H9 (cell line): ENCODE measurements at regions not wholly inside any gene's neighbourhood (a gene's known extent, or its start where the extent isn't known, plus 50 kb on each side); places are given as distances from the start of the nearest gene placed in this dataset.

ENCODE experiments used
- DNase-seq: peaks from one replicate; pipeline ENCODE4 v3.0.0-alpha.2; 2017
- H2AFZ ChIP-seq: one replicate; pipeline ENCODE4 v1.6.1; 2013; ENCODE audit warnings: mild to moderate bottlenecking, low read length, control low read depth, moderate library complexity
- H2AK5ac ChIP-seq: 2 replicates; pipeline ENCODE4 v1.6.1; 2013; ENCODE audit warnings: low read length, control low read depth, mixed read lengths; ENCODE audit not compliant: insufficient read length
- H2BK120ac ChIP-seq: one replicate; pipeline ENCODE4 v1.6.1; 2013; ENCODE audit warnings: low read depth, mild to moderate bottlenecking, low read length, control low read depth, inconsistent platforms; ENCODE audit not compliant: poor library complexity, severe bottlenecking
- H2BK12ac ChIP-seq: 2 replicates; pipeline ENCODE4 v1.6.1; 2013; ENCODE audit warnings: low read length, control low read depth, mixed read lengths, low read depth; ENCODE audit not compliant: insufficient read length
- H2BK15ac ChIP-seq: 2 replicates; pipeline ENCODE4 v1.6.1; 2013; ENCODE audit warnings: low read depth, low read length, control low read depth
- H2BK20ac ChIP-seq: one replicate; pipeline ENCODE4 v1.6.1; 2013; ENCODE audit warnings: low read depth, mild to moderate bottlenecking, low read length, control low read depth, inconsistent platforms; ENCODE audit not compliant: poor library complexity, severe bottlenecking
- H2BK5ac ChIP-seq: 2 replicates; pipeline ENCODE4 v1.6.1; 2013; ENCODE audit warnings: low read length, control low read depth, mixed read lengths; ENCODE audit not compliant: insufficient read length
- H3K14ac ChIP-seq: 2 replicates; pipeline ENCODE4 v1.6.1; 2013; ENCODE audit warnings: low read length, control low read depth; ENCODE audit not compliant: insufficient read depth
- H3K18ac ChIP-seq: 2 replicates; pipeline ENCODE4 v1.6.1; 2013; ENCODE audit warnings: low read depth, mild to moderate bottlenecking, mixed read lengths, low read length, control low read depth; ENCODE audit not compliant: insufficient read length
- H3K23ac ChIP-seq: 2 replicates; pipeline ENCODE4 v1.6.1; 2013; ENCODE audit warnings: low read length, control low read depth, mixed read lengths, low read depth; ENCODE audit not compliant: insufficient read length
- H3K23me2 ChIP-seq: 2 replicates; pipeline ENCODE4 v1.6.1; 2013; ENCODE audit warnings: low read depth, mild to moderate bottlenecking, mixed read lengths, low read length, control low read depth; ENCODE audit not compliant: insufficient read length, poor library complexity, severe bottlenecking
- H3K27ac ChIP-seq: 2 replicates; pipeline ENCODE4 v1.5.1; 2013; ENCODE audit warnings: low read length, control low read depth, mixed read lengths, low read depth; ENCODE audit not compliant: insufficient read length
- H3K27me3 ChIP-seq: 2 replicates; pipeline ENCODE4 v1.6.1; 2013; ENCODE audit warnings: low read length, control low read depth, inconsistent platforms; ENCODE audit not compliant: insufficient read depth
- H3K4ac ChIP-seq: 2 replicates; pipeline ENCODE4 v1.6.1; 2013; ENCODE audit warnings: low read depth, mild to moderate bottlenecking, control low read depth, inconsistent platforms, low read length, moderate library complexity
- H3K4me1 ChIP-seq: 2 replicates; pipeline ENCODE4 v1.6.1; 2013; ENCODE audit warnings: low read length, control low read depth, inconsistent platforms; ENCODE audit not compliant: insufficient read depth
- H3K4me2 ChIP-seq: 2 replicates; pipeline ENCODE4 v1.6.1; 2013; ENCODE audit warnings: low read length, control low read depth, mixed read lengths; ENCODE audit not compliant: insufficient read length, insufficient read depth
- H3K56ac ChIP-seq: 2 replicates; pipeline ENCODE4 v1.6.1; 2013; ENCODE audit warnings: low read depth, mild to moderate bottlenecking, mixed read lengths, low read length, control low read depth; ENCODE audit not compliant: insufficient read length
- H3K79me1 ChIP-seq: 2 replicates; pipeline ENCODE4 v1.6.1; 2013; ENCODE audit warnings: low read depth, mild to moderate bottlenecking, moderate library complexity, low read length, control low read depth, inconsistent platforms; ENCODE audit not compliant: insufficient read depth, poor library complexity, severe bottlenecking
- H3K79me2 ChIP-seq: 2 replicates; pipeline ENCODE4 v1.6.1; 2013; ENCODE audit warnings: low read length, control low read depth, inconsistent platforms; ENCODE audit not compliant: insufficient read depth
- H3K9ac ChIP-seq: 2 replicates; pipeline ENCODE4 v1.6.1; 2013; ENCODE audit warnings: low read length, control low read depth, mixed read lengths; ENCODE audit not compliant: insufficient read length; ENCODE audit errors: extremely low read depth
- H3K9me3 ChIP-seq: one replicate; pipeline ENCODE4 v1.6.1; 2013; ENCODE audit warnings: low read depth, low read length, inconsistent platforms; ENCODE audit not compliant: control insufficient read depth
- H3T11ph ChIP-seq: one replicate; pipeline ENCODE4 v1.6.1; 2013; ENCODE audit warnings: mild to moderate bottlenecking, low read length, control low read depth, inconsistent platforms
- H4K20me1 ChIP-seq: one replicate; pipeline ENCODE4 v1.6.1; 2013; ENCODE audit not compliant: control insufficient read depth, insufficient read length, insufficient read depth
- H4K5ac ChIP-seq: 2 replicates; pipeline ENCODE4 v1.6.1; 2013; ENCODE audit warnings: low read depth, mild to moderate bottlenecking, mixed read lengths, low read length, control low read depth; ENCODE audit not compliant: insufficient read length
- H4K8ac ChIP-seq: replicated peaks from 2 replicates; pipeline ENCODE4 v1.6.1; 2013; ENCODE audit warnings: low read length, control low read depth, mixed read lengths, low read depth; ENCODE audit not compliant: insufficient read length
- H4K91ac ChIP-seq: 2 replicates; pipeline ENCODE4 v1.6.1; 2013; ENCODE audit warnings: low read depth, mild to moderate bottlenecking, moderate library complexity, mixed read lengths, low read length, control low read depth; ENCODE audit not compliant: insufficient read length
- H3K27ac Mint-ChIP-seq, 3 experiments: 2 replicates in 2 of 3; 3 replicates in 1 of 3; pipeline ENCODE4 v1.8.0; 2020 to 2021; ENCODE audit warnings: mixed read lengths in 3 of 3, mild to moderate bottlenecking in 1 of 3, moderate library complexity in 1 of 3
- H3K27me3 Mint-ChIP-seq: 2 replicates; pipeline ENCODE4 v1.8.0; 2021; ENCODE audit warnings: low read depth, mild to moderate bottlenecking, moderate library complexity, mixed read lengths
- H3K36me3 Mint-ChIP-seq, 3 experiments: 2 replicates in 2 of 3; 3 replicates in 1 of 3; pipeline ENCODE4 v1.8.0; 2020 to 2021; ENCODE audit warnings: low read depth in 3 of 3, mixed read lengths in 3 of 3; ENCODE audit not compliant: insufficient read depth in 1 of 3
- H3K4me1 Mint-ChIP-seq, 2 experiments: 2 replicates each; pipeline ENCODE4 v1.8.0; 2020; ENCODE audit warnings: mixed read lengths in 2 of 2
- H3K4me3 Mint-ChIP-seq, 2 experiments: 2 replicates in 1 of 2; 3 replicates in 1 of 2; pipeline ENCODE4 v1.8.0; 2020 to 2021; ENCODE audit warnings: mild to moderate bottlenecking in 2 of 2, mixed read lengths in 2 of 2, moderate library complexity in 1 of 2
- H3K9me3 Mint-ChIP-seq, 2 experiments: 2 replicates in 1 of 2; 3 replicates in 1 of 2; pipeline ENCODE4 v1.8.0; 2020; ENCODE audit warnings: mild to moderate bottlenecking in 2 of 2, mixed read lengths in 2 of 2, moderate library complexity in 1 of 2
- WGBS: extraction: QIAGEN DNeasy Blood & Tissue Kit; methylation state at CpG from one replicate; pipeline ENCODE4 v1.1.7; 2013; ENCODE audit warnings: missing lambda C conversion rate, low lambda C conversion rate, mixed read lengths; ENCODE audit not compliant: insufficient read length; ENCODE audit errors: extremely low coverage; 5-methylcytosine and 5-hydroxymethylcytosine counted together
- TF ChIP-seq, protein P1 (sequence below): fragments of 200-600 bp; sonication (generic); conservative IDR thresholded peaks from 3 replicates; pipeline ENCODE4 v1.8.0; 2021; ENCODE audit warnings: antibody characterized with exemption, mild to moderate bottlenecking

DNA sequence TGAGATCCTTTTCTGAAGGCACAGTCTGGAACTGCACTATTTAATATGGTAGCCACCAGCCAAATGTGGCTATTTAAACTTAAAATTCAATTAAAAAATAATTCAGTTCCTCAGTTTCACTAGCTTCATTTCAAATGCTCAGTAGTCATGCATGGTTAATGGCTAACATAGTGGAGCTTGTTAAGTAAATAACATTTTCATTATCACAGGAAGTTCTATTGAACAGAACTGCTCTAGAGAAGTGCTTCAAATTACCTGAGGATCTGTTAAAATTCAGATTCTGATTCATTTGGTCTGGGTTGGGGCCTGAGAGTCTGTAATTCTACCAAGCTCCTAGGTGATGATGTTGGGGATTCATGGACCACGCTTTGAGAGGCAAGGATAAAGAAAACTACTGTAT is 109.6 kb upstream of the THRB start:
- H4K91ac ChIP-seq: no peak overlapping the region
- H2BK12ac ChIP-seq: no peak overlapping the region
- H2BK120ac ChIP-seq: no peak overlapping the region
- no CpG with 5 or more reads among the region's 1 CpG for whole genome bisulfite sequencing
- TF ChIP-seq, protein P1, sequence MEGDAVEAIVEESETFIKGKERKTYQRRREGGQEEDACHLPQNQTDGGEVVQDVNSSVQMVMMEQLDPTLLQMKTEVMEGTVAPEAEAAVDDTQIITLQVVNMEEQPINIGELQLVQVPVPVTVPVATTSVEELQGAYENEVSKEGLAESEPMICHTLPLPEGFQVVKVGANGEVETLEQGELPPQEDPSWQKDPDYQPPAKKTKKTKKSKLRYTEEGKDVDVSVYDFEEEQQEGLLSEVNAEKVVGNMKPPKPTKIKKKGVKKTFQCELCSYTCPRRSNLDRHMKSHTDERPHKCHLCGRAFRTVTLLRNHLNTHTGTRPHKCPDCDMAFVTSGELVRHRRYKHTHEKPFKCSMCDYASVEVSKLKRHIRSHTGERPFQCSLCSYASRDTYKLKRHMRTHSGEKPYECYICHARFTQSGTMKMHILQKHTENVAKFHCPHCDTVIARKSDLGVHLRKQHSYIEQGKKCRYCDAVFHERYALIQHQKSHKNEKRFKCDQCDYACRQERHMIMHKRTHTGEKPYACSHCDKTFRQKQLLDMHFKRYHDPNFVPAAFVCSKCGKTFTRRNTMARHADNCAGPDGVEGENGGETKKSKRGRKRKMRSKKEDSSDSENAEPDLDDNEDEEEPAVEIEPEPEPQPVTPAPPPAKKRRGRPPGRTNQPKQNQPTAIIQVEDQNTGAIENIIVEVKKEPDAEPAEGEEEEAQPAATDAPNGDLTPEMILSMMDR: no peak
- no peak overlapping the region for H3T11ph ChIP-seq
- no peak overlapping the region for H4K5ac ChIP-seq
- no peak overlapping the region for H3K4me3 Mint-ChIP-seq
- no peak overlapping the region for H3K4ac ChIP-seq
- H3K4me1 Mint-ChIP-seq: peaks cover 11 to 17% of the 10 kb centered on the region in 2 experiments
- no peak overlapping the region for H2BK15ac ChIP-seq
- no peak overlapping the region for H3K4me2 ChIP-seq
- no peak overlapping the region for H4K8ac ChIP-seq
- peaks cover 0 to 7% (median 2%) of the 10 kb centered on the region in 3 experiments; a peak in 3 of 7 replicates for H3K36me3 Mint-ChIP-seq
- H3K27ac ChIP-seq: no peak overlapping the region
- H3K14ac ChIP-seq: no peak overlapping the region
- H3K18ac ChIP-seq: no peak overlapping the region
- H3K27ac Mint-ChIP-seq: peak overlapping the region in 1 of 3 experiments; percentile 47; a peak in 1 of 7 replicates
- H2BK20ac ChIP-seq: no peak overlapping the region
- no peak overlapping the region for H3K56ac ChIP-seq
- H3K9me3 Mint-ChIP-seq: no peaks in the 10 kb centered on the region
- H3K4me1 ChIP-seq: no peaks in the 10 kb centered on the region; the same call in 1 of the 2 replicates
- no peak overlapping the region for H3K23ac ChIP-seq
- no peaks in the 10 kb centered on the region for H3K79me1 ChIP-seq
- H2BK5ac ChIP-seq: no peak overlapping the region
- no peak overlapping the region for H2AK5ac ChIP-seq
- no peak overlapping the region for H2AFZ ChIP-seq
- H3K9me3 ChIP-seq: no peaks in the 10 kb centered on the region
- no peaks in the 10 kb centered on the region for H3K79me2 ChIP-seq
- no peak overlapping the region for H3K9ac ChIP-seq
- no peak for DNase-seq
- H3K27me3 ChIP-seq: no peaks in the 10 kb centered on the region
- H4K20me1 ChIP-seq: no peaks in the 10 kb centered on the region
- H3K23me2 ChIP-seq: no peaks in the 10 kb centered on the region
- H3K27me3 Mint-ChIP-seq: no peaks in the 10 kb centered on the region
